ENCODE measurements at regions not wholly inside any gene's neighbourhood (a gene's known extent, or its start where the extent isn't known, plus 50 kb on each side); places are given as distances from the start of the nearest gene placed in this dataset.

- TF ChIP-seq RAD21 (IDR thresholded peaks at IDR 0.05; ENCODE audit: low read depth) (no peak), TAF1 (IDR thresholded peaks at IDR 0.05; ENCODE audit: low read depth) (no peak), CREB1 (IDR thresholded peaks at IDR 0.05; ENCODE audit: low read depth) (no peak), EP300 (IDR thresholded peaks at IDR 0.05; ENCODE audit: borderline replicate concordance) (no peak), REST (IDR thresholded peaks at IDR 0.05; ENCODE audit: low read depth) (no peak), FOXM1 (IDR thresholded peaks at IDR 0.05; ENCODE audit: borderline replicate concordance, low read depth) (no peak), TCF12 (IDR thresholded peaks at IDR 0.05; ENCODE audit: low read depth) (no peak)
Observed at GRCh38 chr21:19440792-19441655, 1037.4 kb upstream of the TMPRSS15 start.
